ENCODE measurements at regions not wholly inside any gene's neighbourhood (a gene's known extent, or its start where the extent isn't known, plus 50 kb on each side); places are given as distances from the start of the nearest gene placed in this dataset.

GRCh38 chr6:76790045-76790796 lies 673.1 kb downstream of the HTR1B start (continued):
- TF ChIP-seq CTCF (IDR thresholded peaks at IDR 0.05 in 2 of 3, conservative IDR thresholded peaks at IDR 0.05 in 1 of 3; ENCODE audit: borderline replicate concordance in 1 of 3, insufficient read depth in 1 of 3, low read depth in 2 of 3, low read length in 2 of 3) (no peak), EGR1 (IDR thresholded peaks at IDR 0.05; ENCODE audit: low read depth) (no peak), YY1 (IDR thresholded peaks at IDR 0.05; ENCODE audit: extremely low read depth, insufficient replicate concordance, low read depth, low read length) (no peak)

GRCh38 chr6:76789580-76789979 lies 673.7 kb downstream of the HTR1B start:
- no peak overlapping the region for H2AFZ ChIP-seq (ENCODE audit: low read depth, low read length, poor library complexity, severe bottlenecking)
- no peaks in the 10 kb centered on the region for H3K9me2 ChIP-seq (ENCODE audit: insufficient read depth)
- no peaks in the 10 kb centered on the region for H3K27me3 ChIP-seq (ENCODE audit: insufficient read depth, low read length)
- RAD21 ChIA-PET (ENCODE audit: low non-redundant PET in 1 of 2, low total read pairs in 2 of 2, uncharacterized antibody in 2 of 2, unreplicated experiment in 2 of 2), result no interaction called here
- H3K4me3 ChIP-seq (replicated peaks in 1 of 2; ENCODE audit: low read depth in 1 of 2, low read length in 2 of 2), result no peak overlapping the region
- no peaks in the 10 kb centered on the region for H3K4me1 ChIP-seq (ENCODE audit: control insufficient read depth in 1 of 2, insufficient read depth in 2 of 2, low read length in 2 of 2)
- ATAC-seq, result no peak
- intact Hi-C loops (cut with micrococcal nuclease), result no loop called here
- H3K9me3 ChIP-seq (ENCODE audit: control insufficient read depth in 1 of 2, insufficient read depth in 1 of 2, low read depth in 1 of 2, low read length in 2 of 2), result no peaks in the 10 kb centered on the region
- TF ChIP-seq CTCF (IDR thresholded peaks at IDR 0.05 in 2 of 3, conservative IDR thresholded peaks at IDR 0.05 in 1 of 3; ENCODE audit: borderline replicate concordance in 1 of 3, insufficient read depth in 1 of 3, low read depth in 2 of 3, low read length in 2 of 3) (no peak), RAD21 (IDR thresholded peaks at IDR 0.05; ENCODE audit: low read depth) (no peak), SRF (IDR thresholded peaks at IDR 0.05; ENCODE audit: low read depth) (no peak), POLR2AphosphoS5 (IDR thresholded peaks at IDR 0.05; ENCODE audit: low read depth, low read length) (no peak), POLR2A (IDR thresholded peaks at IDR 0.05; ENCODE audit: borderline replicate concordance, extremely low read depth, insufficient read depth, insufficient read length) (no peak), CBX3 (IDR thresholded peaks at IDR 0.05; ENCODE audit: low read depth) (no peak), EZH2 (IDR thresholded peaks at IDR 0.05) (no peak), EGR1 (IDR thresholded peaks at IDR 0.05; ENCODE audit: low read depth) (no peak), CEBPB (IDR thresholded peaks at IDR 0.05; ENCODE audit: low read depth) (no peak), REST (IDR thresholded peaks at IDR 0.05; ENCODE audit: low read depth) (no peak), MAX (IDR thresholded peaks at IDR 0.05) (no peak)
- no peak overlapping the region for H3K4me2 ChIP-seq (ENCODE audit: low read length)
- no peaks in the 10 kb centered on the region for H4K20me1 ChIP-seq (ENCODE audit: insufficient read depth)
- no TSS peak for BruUV-seq (replicated peaks)
- POLR2A ChIA-PET, result no interaction called here
- H3K27ac ChIP-seq (ENCODE audit: low read depth, low read length), result no peak overlapping the region
- no peaks in the 10 kb centered on the region for H3K36me3 ChIP-seq (ENCODE audit: control insufficient read depth in 1 of 2, insufficient read depth in 2 of 2, low read length in 2 of 2)
- DNase-seq (ENCODE audit: low read depth, low spot score), result no peak
- H3K9ac ChIP-seq (ENCODE audit: low read length), result no peak overlapping the region
- H3K79me2 ChIP-seq (ENCODE audit: insufficient read depth, low read length), result no peaks in the 10 kb centered on the region
- CTCF ChIA-PET, result no interaction called here
